Neural progenitor cell (in vitro differentiated cells): ENCODE measurements at regions not wholly inside any gene's neighbourhood (a gene's known extent, or its start where the extent isn't known, plus 50 kb on each side); places are given as distances from the start of the nearest gene placed in this dataset.

Experiments used
- CTCF ChIP-seq: fragments of 200-600 bp; sonication (generic); IDR thresholded peaks from 2 replicates; pipeline ENCODE4 v1.5.1; 2017; ENCODE audit warnings: antibody characterized with exemption, mild to moderate bottlenecking
- EZH2phosphoT487 ChIP-seq: fragments of 200-600 bp; sonication (generic); IDR thresholded peaks from 2 replicates; pipeline ENCODE4 v1.6.1; 2017; ENCODE audit warnings: antibody characterized with exemption

- TF ChIP-seq CTCF = no peak
- no peak for TF ChIP-seq EZH2phosphoT487
Measured at GRCh38 chr9:85089188-85089969, 419.9 kb downstream of the NTRK2 start.
